ENCODE measurements at regions not wholly inside any gene's neighbourhood (a gene's known extent, or its start where the extent isn't known, plus 50 kb on each side); places are given as distances from the start of the nearest gene placed in this dataset.

DNA sequence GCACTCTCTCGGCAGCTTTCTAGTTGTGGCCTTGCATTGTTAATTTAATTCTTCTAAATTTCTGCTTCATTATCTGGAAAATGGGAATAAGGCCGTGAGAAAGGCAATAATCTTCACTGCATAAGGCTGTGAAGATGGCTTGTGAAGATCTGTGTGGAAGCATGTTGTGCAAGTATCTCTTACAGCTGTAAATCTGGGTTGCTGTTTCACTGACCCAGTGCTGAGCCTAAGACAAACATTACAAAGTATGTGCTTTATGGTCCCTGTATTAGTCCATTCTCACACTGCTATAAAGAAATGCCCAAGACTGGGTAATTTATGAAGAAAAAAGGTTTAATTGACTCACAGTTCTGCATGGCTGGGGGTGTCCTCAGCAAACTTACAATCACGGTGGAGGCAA lies 101.0 kb upstream of the PTPRR start:
- CTCF ChIA-PET = no interaction called here
- POLR2A ChIA-PET = no interaction called here
- TF ChIP-seq, protein P1, sequence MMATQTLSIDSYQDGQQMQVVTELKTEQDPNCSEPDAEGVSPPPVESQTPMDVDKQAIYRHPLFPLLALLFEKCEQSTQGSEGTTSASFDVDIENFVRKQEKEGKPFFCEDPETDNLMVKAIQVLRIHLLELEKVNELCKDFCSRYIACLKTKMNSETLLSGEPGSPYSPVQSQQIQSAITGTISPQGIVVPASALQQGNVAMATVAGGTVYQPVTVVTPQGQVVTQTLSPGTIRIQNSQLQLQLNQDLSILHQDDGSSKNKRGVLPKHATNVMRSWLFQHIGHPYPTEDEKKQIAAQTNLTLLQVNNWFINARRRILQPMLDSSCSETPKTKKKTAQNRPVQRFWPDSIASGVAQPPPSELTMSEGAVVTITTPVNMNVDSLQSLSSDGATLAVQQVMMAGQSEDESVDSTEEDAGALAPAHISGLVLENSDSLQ (IDR thresholded peaks at IDR 0.05) = no peak
- no peak for TF ChIP-seq ARNT (IDR thresholded peaks at IDR 0.05)
- TF ChIP-seq LEF1 (IDR thresholded peaks at IDR 0.05; ENCODE audit: borderline replicate concordance) = no peak
- no peak for DNase-seq (ENCODE audit: extremely low spot score)

DNA sequence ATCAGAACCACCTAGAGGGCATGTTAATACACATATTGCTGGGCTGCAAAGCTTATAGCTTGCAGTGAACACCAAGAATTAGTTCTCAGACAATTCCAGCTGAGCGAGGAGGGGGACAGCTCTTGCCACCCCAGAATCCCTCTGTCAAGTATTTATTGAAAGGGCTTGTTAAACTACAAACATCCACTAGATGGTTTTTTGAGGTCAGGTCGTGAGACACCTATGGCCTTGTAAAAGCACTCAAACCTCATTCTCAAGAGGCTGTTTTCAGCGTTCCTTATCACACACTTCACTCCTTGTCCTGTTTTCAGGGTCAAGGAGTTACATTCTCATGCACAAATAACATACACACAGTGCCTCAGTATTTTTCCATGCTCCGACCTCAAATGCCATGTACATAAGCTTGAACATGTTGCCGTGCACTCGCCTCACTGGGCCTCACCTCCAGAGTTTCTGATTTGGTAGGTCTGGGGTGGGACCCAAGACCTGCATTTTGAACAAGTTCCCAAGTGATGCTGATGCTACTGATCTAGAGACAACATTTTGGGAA lies 98.8 kb upstream of the PTPRR start:
- no peak for DNase-seq (ENCODE audit: extremely low spot score)
- ChIA-PET CTCF (interaction anchor here (0.6 kb wide), 1 partner anchor 996 kb away, joined by 3 read pairs; no protein-coding TSS in a partner anchor), POLR2A (no interaction called here)
- TF ChIP-seq L3MBTL2 (conservative IDR thresholded peaks at IDR 0.05) (no peak), FOXK2 (IDR thresholded peaks at IDR 0.05) (no peak), BHLHE40 (IDR thresholded peaks at IDR 0.05; ENCODE audit: borderline replicate concordance) (no peak), SUZ12 (IDR thresholded peaks at IDR 0.05) (no peak), ELF4 (IDR thresholded peaks at IDR 0.05) (no peak), FOXA1 (IDR thresholded peaks at IDR 0.05) (no peak), HDGF (IDR thresholded peaks at IDR 0.05; ENCODE audit: borderline replicate concordance) (no peak), ARNT (IDR thresholded peaks at IDR 0.05) (no peak), NFRKB (IDR thresholded peaks at IDR 0.05) (no peak), SP1 (IDR thresholded peaks at IDR 0.05) (no peak), CTBP1 (IDR thresholded peaks at IDR 0.05; ENCODE audit: borderline replicate concordance) (no peak), TARDBP (IDR thresholded peaks at IDR 0.05) (no peak), LEF1 (IDR thresholded peaks at IDR 0.05; ENCODE audit: borderline replicate concordance) (no peak), ZNF384 (IDR thresholded peaks at IDR 0.05) (no peak), FOXM1 (IDR thresholded peaks at IDR 0.05; ENCODE audit: borderline replicate concordance) (no peak)
- TF ChIP-seq, protein P1 (IDR thresholded peaks at IDR 0.05) = no peak

DNA sequence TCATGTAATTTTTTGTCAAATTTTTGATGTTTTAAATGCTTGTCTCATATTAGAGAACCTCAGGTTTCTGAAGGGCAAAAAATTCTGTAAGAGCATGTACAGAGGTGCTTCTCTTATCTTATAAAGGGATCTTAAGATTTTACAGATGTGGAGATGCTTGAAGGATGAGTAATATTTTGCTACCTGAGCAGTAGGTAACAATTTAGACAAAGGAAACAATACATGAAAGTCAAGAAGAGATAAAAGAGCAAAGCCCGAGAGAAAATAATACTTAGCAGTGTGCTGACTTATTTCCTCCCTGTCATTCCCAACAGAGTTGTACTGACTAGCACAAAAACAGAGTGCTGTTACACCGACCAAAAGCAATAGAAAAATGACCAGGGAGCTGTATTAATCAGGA lies 98.1 kb upstream of the PTPRR start:
- DNase-seq (ENCODE audit: extremely low spot score) = no peak
- ChIA-PET CTCF (no interaction called here), POLR2A (no interaction called here)
- no peak for TF ChIP-seq HDGF (IDR thresholded peaks at IDR 0.05; ENCODE audit: borderline replicate concordance)
- TF ChIP-seq, protein P1 (IDR thresholded peaks at IDR 0.05) = no peak

DNA sequence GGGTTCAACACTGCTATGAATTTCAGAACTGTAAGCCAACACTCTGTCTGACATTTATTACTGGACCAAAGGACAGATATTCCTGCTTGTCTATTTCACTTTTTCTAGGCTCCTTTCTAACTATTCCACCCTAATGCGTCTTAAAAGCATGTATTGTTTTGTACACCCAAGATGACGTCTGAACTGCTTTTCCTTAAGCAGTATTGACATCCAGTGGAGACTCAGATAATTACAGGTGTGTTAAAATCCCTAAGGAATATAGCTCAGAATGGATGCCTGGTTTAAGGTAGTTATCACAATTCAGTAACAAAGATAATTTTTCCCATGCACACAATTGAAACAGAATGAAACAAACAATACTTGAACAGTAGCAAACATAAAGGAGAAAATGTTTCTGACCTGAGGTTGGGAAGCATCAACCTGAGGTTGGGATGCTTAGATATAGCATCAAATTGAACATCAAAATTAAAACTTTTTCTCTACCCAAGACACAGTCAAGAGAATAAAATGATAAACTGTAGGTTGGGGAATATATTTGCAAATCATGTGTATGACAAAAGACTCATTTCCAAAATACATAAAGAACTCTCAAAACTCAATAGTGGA lies 93.7 kb upstream of the PTPRR start:
- POLR2A ChIA-PET = no interaction called here
- TF ChIP-seq LEF1 (IDR thresholded peaks at IDR 0.05; ENCODE audit: borderline replicate concordance) = no peak
- no peak for TF ChIP-seq SUZ12 (IDR thresholded peaks at IDR 0.05)
- TF ChIP-seq TARDBP (IDR thresholded peaks at IDR 0.05) = no peak
- TF ChIP-seq, protein P1 (IDR thresholded peaks at IDR 0.05) = no peak
- TF ChIP-seq ARNT (IDR thresholded peaks at IDR 0.05) = no peak
- TF ChIP-seq CTBP1 (IDR thresholded peaks at IDR 0.05; ENCODE audit: borderline replicate concordance) = no peak
- no peak for TF ChIP-seq BHLHE40 (IDR thresholded peaks at IDR 0.05; ENCODE audit: borderline replicate concordance)
- no peak for TF ChIP-seq ZNF384 (IDR thresholded peaks at IDR 0.05)
- TF ChIP-seq L3MBTL2 (conservative IDR thresholded peaks at IDR 0.05) = no peak
- TF ChIP-seq ELF4 (IDR thresholded peaks at IDR 0.05) = no peak
- no peak for TF ChIP-seq FOXK2 (IDR thresholded peaks at IDR 0.05)
- no peak for TF ChIP-seq FOXM1 (IDR thresholded peaks at IDR 0.05; ENCODE audit: borderline replicate concordance)
- peak; percentile 18 for DNase-seq (ENCODE audit: extremely low spot score)
- CTCF ChIA-PET = interaction anchor here (0.6 to 1.0 kb wide), 5 partner anchors 17 to 1142 kb away, joined by 3 to 4 read pairs (median 4); no protein-coding TSS in a partner anchor

DNA sequence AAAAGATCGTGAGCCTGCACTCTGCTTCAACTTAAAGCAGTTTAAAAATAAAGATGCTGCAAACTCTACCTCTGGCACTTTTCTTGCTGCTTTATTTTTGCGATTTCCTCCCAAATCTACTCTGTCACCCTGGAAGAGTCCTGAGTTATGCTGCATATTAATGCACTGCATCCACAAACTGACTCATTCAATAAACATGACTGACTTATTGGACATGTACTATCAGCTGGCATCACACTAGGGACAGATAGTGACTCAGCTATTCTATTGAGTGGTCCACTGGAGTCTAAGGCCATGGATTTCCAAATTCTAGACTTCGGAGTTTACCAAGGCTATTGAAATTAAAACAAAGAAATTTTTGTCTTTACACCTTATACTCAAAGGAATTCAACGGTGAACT lies 90.7 kb upstream of the PTPRR start:
- POLR2A ChIA-PET = no interaction called here
- CTCF ChIA-PET = no interaction called here
- TF ChIP-seq L3MBTL2 (conservative IDR thresholded peaks at IDR 0.05) (no peak), FOXK2 (IDR thresholded peaks at IDR 0.05) (no peak), ZNF384 (IDR thresholded peaks at IDR 0.05) (no peak), HDGF (IDR thresholded peaks at IDR 0.05; ENCODE audit: borderline replicate concordance) (no peak), ELF4 (IDR thresholded peaks at IDR 0.05) (no peak)
- DNase-seq (ENCODE audit: extremely low spot score) = no peak

DNA sequence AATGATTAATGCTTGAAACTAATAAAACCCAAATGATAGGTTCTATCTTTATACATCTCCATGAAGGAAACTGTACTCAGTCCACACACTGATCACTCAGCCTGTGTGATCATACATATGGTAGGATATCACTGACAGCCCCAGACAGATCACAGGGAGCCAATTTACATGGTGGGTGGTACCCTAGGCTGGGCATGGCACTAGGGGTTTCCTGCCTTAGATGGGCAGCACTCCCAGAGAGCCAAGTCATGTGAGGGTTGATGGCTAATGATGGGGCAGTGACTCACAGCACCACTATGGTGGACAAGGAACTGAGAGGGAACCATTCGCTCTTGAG lies 89.6 kb upstream of the PTPRR start:
- POLR2A ChIA-PET = no interaction called here
- CTCF ChIA-PET = interaction anchor here (0.6 kb wide), 1 partner anchor 19 kb away, joined by 4 read pairs; no protein-coding TSS in a partner anchor
- DNase-seq (ENCODE audit: extremely low spot score) = no peak
- TF ChIP-seq TARDBP (IDR thresholded peaks at IDR 0.05) = no peak
- no peak for TF ChIP-seq FOXM1 (IDR thresholded peaks at IDR 0.05; ENCODE audit: borderline replicate concordance)
- no peak for TF ChIP-seq ZNF384 (IDR thresholded peaks at IDR 0.05)
- TF ChIP-seq FOXK2 (IDR thresholded peaks at IDR 0.05) = no peak
- TF ChIP-seq HDGF (IDR thresholded peaks at IDR 0.05; ENCODE audit: borderline replicate concordance) = no peak
- no peak for TF ChIP-seq NFRKB (IDR thresholded peaks at IDR 0.05)
- no peak for TF ChIP-seq L3MBTL2 (conservative IDR thresholded peaks at IDR 0.05)
- TF ChIP-seq SUZ12 (IDR thresholded peaks at IDR 0.05) = no peak
- no peak for TF ChIP-seq ARNT (IDR thresholded peaks at IDR 0.05)
- TF ChIP-seq BHLHE40 (IDR thresholded peaks at IDR 0.05; ENCODE audit: borderline replicate concordance) = no peak
- TF ChIP-seq SP1 (IDR thresholded peaks at IDR 0.05) = no peak
- no peak for TF ChIP-seq FOXA1 (IDR thresholded peaks at IDR 0.05)
- TF ChIP-seq, protein P1 (IDR thresholded peaks at IDR 0.05) = no peak
